D341Med (cell line): ENCODE measurements at regions not wholly inside any gene's neighbourhood (a gene's known extent, or its start where the extent isn't known, plus 50 kb on each side); places are given as distances from the start of the nearest gene placed in this dataset.

ENCODE experiments used
- DNase-seq: peaks from one replicate; pipeline ENCODE4 v3.0.0; 2012; ENCODE audit warnings: low spot score

DNA sequence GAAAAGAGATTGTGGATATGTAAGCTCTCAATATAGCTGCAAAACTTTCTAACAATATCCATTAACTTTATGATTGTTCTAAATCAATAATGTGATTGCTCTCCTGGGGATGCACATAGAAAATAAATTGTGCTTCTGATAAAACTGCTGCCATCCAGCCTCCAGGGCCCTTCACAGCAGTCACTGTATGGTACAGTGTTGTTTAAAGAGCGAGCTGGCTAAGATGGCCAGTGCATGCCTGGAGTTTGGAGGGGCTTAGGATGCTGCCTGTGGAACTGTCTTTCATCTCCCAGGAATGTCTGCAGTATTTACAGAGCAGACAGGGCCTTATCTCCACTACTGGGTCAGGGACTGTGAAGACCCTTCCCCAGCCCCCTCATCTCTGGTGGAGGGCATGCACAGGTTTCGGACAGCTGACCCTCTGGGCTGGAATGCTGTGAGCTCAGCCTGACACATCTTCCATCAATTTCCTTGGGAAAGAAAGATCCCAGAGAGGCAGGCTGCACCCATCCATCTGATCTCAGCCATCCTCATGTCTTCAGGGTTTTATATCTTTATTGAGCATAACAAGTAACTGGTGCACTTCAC lies 137.0 kb downstream of the PLPP3 start:
- DNase-seq = no peak

DNA sequence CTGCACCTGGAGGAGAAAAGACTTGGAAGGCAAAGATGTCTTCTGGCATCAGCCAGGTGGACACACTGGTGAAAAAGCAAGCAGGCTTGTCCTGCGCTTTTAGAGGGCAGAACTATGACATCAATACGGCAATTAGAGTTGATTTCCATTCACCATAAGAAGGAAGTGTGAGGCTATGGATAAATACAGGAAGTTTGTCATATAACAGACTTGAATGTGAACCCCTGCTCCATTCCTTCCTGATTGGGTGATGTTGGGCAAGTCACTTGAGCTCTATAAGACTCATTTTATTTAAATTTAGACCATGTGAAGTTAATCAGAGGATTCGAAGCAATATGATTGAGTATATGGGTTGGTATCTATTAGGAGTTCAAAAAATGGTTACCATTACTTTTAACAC lies 137.8 kb downstream of the PLPP3 start:
- DNase-seq = no peak

DNA sequence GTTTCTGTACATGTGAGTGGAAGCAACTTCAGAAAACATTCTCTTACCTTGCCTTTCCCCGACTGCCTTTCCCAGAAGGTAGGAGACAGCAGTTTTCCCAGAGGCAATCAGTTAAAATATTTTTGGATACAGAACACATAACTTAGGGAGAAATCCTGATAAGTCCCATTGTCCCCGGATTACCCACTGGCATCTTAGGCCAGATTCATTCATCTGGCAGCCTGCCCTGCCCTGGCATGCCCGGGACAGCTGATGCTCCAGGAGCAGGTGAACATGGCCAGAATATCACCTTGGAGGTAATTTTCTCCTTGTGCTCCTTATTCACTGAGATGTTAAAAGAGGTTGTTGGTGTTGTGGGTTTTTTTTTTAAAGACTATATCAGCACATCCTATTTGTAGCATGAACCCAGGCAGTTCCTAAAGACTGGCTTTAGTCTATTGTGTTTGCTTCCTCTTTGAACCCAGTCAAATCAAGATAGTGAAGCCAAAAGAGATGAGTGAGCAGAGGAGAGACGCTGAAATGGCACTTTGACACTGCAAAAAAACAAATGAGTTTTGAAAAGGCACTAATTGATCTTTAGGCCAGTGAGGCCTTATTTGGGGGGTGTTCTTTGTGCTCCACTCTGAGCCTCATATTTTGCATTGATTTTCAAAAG lies 139.6 kb downstream of the PLPP3 start:
- peak; percentile 37 for DNase-seq

DNA sequence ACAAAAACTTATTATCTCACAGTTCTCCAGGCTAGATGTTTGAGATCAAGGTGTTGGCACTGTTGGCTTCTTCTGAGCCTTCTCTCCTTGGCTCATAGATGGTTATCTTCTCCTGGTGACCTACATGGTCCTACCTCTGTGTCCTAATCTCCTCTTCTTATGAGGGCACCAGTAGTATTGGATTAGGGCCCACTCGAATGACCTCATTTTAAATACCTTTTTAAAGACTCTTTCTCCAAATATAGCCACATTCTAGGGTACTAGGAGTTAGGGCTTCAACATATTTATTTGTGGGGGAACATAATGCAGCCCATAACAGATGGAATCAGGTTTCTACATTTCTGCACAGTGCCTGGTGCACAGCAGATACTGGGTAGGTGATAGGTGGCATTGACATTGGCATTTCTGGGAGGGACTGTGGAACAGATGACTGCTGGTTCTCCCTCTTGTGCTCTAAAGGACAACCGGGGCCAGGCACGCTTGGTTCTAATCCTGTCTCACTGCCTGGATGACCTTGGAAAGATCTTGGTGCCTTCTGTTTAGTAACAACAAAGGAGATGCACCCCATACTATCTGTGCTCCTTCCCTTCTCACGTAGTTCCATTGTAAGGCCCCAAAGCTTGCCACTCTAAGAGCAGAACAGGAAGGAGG lies 140.3 kb downstream of the PLPP3 start:
- no peak for DNase-seq

DNA sequence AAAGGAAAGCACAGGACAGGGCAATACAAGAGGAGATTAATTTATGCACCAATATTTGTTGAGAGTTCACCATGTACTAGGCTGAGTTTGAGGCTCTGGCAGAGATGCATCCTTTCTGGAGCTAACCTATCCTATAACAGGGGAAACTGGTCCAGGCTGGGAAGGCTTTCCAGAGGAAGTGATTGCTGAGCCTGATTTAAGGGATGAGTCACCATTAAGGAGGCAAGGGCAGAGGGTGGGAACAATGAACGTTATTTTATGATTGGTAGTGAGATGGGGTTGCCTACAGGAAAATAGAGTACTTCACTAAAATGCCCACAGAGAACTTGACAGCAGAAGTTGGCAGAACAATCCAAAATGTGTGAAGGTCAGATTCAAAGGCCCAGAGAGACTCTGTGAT lies 141.4 kb downstream of the PLPP3 start:
- no peak for DNase-seq

DNA sequence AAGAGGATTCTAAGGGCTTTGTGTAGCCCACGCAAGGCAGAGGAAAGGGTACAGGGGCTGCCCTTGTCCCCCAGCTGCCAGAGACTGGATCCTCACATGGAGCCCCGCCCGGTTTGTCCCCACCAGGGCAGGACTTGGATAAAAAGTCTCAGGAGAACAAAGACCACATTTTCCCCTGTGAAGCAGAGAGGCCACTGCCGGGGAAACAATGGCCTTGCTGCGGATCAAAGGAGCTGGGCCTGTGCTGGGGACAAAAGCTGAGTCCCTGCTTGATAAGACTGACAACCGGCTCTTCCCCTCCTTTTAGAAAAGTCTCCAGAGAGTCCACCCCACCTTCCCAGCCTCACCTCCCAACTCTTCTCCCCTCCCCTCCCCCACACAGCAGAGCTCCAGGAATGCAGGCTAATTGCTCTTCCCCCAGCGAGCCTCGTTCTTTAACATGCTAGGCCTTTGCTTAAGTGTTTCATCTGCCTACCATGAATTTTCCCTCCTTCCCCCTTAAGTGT lies 142.4 kb downstream of the PLPP3 start:
- DNase-seq = no peak

DNA sequence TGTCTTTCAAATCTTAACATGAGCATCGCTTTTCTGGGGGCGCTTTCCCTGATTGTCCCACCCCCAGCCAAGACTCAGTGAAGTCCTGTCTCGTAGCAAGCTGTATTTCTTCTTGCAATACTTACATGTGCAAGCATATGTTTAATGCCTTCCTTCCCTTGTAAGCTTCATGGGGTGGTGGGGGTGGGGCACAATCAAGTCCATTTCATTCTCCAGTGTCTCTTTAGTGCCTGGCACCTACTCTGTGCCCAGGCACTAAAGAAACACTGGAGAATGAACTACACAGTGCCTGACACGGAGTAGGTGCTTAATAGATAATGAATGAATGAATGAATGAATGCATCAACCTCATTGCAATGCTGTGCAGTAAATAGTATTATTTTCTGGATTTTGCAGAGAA lies 143.1 kb downstream of the PLPP3 start:
- DNase-seq = no peak

DNA sequence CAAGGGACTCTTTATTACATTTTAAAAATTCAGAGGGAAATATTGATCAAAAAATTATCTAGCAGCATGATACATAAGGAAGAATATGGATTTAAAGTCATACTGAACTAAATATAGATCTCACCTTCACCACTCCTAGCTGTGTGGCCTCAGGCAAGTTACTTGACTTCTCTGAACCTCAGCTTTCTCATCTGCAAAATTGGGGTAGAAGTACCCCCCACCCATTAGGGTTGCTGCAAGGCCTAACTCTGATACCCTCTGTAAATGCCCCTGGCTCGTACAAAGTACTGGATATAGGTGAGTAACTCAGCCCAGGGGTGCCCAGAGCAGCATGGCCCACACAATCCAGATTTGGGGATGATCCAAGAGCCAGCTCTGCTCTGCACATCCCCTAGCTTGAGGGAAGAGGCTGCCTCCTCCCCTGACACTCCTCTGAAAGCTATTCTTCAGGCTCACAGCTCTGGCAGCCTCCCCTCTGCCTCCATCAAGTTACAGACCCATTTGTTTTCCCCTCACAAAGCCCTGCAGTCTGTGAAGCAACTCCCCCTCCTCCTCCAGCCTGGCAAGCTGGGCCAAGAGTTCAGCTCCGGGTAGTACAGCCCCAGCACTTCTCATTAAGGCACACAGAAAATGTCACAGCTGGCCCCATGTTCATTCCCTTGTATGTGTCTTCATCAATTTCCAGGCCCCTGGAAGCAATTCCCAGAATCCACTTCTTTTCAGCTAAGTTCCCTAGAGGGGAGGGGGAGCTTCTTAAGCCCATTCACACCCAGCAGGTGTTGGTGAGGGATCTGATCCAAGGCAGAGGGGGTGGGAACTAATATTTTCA lies 143.7 kb downstream of the PLPP3 start:
- peak; percentile 37 for DNase-seq

DNA sequence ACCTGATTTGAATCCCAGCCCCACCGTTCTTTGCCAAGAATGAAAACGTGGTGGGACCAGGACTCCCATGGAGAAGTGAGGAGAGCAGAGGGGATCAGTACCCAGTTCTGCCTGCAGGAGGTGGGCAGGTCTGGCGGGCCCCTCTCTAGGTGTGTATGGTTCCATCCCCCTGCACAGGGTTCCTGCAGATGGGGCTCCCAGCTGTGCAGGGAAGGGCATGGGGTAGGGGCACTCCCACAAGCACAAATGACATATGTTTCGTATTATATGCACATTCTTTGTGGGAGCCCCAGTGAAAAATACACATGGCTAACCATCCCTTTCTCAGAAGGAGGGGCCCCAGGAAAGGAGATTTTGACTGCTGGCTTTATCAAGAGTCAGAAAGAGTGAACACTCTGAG lies 144.6 kb downstream of the PLPP3 start:
- DNase-seq = no peak

DNA sequence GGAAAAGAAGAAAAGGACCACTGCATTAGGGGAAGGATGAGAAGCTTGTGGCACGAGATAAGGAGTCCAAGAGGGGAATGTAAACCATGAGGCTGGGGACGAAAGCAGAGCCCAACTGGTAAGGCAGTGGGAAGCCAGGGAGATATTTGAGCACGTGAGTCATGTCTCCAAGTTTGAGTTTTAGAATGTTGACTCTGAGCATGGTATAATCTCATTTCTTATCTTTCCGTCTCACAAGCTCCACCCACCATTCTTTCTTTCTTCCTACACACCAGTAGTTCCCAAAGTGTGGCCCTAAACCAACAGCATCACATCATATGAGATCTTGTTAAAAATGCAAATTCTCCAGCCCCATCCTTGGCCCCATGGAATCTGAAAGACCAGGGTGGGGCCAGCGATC lies 145.3 kb downstream of the PLPP3 start:
- no peak for DNase-seq

DNA sequence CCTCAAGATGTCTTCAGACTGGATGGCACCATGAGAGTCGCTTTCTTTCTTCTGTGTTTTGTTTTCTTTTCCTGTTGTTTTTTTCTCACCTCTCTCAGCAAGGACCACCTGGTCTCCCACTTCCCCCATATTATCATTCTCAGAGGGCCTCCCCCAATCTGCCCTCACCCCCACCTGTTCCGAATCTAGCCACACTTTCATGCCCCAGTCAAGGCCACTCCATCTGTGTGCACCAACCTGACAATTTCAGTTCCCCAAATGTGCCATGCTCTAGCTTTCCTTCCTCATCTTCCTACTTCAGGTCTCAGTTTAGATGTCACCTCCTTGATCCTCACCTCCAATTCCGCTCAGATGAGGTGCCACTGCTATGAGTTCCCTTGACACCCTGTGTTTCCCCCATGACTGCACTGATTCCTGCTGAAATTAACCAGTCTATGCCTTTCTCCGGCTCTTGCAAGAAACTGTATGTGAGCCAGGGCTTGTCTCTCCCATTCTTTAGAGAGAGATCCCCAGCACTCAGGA lies 146.2 kb downstream of the PLPP3 start:
- no peak for DNase-seq

DNA sequence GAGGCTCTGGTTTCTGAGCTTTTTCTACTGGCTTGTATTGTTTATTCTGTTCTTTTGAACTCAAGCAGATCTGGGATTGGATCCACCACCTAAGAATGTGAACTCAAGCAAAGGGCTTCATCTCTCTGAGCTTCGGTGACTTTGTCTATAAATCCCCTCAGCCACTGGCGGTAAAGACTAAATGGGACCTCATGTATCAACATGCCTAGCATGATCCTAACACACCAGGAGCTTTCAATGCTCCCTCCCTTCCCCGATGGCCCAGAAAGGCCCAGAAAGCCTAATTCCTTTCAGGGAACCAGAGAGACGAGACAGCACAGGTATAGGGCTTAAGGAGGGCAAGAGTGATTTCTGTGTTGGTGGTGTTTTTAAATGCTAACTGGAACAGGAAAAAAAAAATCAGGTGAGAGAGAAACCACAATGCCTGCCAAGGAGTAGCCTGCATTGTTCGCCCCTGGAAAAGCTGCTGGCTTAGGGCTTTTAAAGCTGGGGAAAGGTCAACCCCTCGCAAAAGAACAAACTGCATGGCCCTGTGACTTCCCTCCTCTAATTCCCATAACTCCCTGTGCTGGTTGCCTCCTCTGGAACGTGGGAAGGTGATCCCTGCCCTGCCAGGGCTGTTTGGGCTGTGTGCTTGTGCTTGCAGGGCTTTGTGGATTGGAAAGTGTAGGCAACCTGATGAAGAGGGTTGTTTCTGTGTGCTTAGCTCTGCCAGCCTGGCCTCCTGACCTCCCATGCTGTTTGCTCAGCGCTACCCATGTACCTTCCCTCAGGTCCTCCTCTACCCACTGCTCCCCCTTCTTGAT lies 147.0 kb downstream of the PLPP3 start:
- DNase-seq = no peak

DNA sequence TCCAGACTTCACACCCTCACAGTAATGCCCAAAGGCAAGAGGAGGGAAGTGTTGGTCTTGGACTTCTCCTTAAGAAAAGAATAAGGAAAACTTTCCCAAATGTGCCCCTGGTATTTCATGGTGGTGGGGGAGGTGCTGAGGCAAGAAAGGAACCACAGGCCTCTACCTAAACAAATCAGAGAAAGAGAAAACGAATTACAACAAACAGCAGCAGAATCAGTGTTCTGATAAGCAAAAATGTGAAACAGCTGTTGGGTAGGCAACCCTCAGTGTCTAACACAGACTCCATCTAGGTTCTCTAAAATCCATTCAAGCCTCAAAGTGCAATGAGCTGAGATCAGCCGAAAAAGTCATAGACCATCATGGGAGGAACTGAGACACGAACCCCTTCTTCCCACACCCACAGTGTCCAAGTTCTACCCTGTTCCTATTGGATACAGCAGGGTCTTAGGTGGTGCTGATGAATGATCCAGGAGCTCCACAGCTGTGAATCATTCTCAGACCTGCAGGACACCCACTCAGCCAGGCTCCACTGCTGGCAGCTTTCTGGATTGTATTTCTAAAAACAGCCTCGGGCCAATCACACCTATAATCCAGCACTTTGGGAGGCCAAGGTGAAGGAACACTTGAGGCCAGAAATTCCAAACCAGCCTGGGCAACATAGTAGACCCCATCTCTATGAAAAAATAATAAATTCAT lies 149.1 kb downstream of the PLPP3 start:
- DNase-seq = no peak

DNA sequence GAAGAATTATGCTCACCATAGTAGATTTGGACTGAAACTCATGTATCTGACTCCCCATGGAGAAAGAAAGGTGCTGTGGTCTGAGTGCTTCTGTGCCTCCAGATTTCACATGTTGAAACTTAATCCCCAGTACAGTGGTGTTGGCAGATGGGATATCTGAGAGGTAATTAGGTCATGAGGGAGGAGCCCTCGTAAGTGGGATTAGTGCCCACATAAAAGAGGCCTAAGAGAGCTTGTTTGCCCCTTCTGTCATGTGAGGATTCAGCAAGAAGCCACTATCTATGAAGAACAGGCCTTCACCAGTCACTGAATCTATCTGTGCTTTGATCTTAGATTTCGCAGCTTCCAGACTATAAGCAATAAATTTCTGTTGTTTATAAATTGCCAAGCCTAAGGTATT lies 150.1 kb downstream of the PLPP3 start:
- peak; percentile 46 for DNase-seq

DNA sequence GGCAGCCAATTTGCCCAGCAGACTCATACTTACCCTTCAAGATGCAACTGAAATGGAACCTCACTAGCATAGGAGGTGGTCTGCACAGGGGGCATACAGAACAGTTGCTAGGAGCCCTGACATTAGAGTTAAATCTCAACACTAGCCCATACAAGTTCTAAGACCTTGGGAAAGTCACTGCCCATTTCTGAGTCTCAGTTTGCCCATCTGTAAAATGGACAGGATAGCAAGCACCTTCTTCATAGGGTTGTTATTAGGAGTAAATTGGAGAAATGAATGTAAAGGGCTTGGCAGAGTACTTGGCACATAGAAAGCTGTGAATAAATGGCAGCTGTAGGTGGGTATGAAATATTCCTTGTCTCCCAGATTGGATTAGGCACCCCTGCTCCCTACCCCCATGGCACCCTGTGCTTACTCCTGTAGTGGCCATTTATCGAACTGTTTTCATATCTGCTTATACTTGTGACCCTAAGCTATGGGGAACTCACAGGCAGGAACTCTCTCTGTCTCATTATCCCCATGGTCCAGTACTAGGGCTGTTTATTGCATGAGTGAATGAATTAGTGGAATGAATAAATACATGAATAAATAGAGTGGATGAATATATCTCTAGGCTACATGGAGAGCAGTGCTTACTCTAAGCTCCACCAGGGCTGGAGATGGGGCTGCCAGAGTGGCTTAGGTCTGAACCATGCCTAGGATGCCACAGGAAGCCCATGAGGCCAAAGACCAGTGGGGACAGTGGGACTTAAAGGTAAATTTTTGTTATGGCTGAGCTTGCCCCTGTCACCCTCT lies 152.6 kb downstream of the PLPP3 start:
- DNase-seq = no peak

DNA sequence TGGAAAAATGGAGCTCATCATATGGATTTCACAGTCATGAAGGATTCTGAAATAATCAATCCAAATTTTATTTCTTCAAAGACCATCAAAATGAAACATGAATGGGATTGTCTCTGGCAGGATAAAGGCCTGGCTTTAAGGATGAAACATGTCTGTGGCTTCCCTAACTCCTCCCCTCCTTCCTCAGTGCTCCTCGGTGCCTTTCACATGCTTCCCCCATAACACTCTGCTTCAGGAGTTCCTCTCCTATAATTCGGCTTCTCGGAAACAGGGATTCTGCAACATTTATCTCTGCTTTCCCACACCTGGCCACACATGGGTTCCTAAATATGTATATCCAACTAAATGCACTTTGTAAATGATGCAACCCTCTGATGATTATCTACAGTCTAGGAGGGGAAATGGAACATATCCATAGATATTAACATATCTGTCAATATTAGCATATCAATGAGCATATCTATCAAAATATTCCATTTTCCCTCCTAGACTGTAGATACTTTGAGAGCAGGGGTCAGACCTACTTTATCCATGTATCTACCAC lies 153.8 kb downstream of the PLPP3 start:
- no peak for DNase-seq

DNA sequence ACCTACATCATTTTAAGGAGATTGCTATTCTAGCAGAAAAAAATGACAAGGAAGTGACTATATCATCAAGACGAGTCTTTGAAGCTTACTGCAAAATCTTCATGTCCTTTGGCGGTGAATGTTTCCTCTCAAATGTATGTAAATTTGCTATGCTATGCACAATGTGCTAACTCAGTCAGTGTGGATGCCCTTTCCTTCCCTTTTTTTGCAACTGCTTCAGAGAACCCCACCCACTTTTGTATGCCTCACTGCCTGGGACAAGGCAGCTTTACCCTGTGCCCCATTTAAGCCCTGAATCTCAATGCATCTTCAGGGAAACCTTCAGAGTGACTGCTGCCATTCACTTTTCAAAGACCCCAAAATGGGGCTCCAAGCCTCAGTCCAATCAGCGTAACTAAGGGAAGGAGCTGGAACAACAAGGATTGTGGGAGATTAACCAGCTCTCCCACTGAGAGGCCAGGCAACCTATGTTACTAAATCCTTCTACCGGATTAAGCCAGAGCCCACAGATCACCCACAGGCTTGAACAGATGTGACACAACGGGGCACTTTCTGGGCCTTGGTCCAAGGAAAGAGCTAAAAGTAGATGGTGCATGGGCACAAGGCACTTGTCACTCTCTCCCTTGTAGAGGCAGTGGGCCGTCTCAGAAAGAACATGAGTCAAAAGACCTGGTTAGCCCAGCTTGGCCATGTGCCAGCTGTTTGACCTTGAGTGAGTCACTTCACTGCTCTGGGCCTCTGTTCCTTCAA lies 154.4 kb downstream of the PLPP3 start:
- DNase-seq = peak; percentile 77

DNA sequence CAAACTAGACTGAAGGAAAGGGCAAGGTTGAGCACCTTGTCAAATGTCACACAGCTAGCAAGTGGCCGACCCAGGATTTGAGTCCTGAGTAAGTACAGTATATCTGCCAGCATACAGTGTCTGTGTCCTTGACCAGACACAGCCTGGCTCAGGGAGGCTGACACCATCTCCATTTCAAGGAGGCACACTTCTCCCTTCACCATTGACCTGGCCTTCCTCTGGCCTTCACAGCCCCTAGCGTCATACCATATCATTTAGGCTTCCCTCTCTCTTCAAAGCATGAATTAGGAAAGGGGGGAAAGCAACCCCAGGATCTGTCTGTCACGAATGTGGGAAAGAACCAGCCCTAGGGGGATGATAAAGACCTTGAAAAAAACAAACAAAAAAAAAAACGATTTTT lies 155.6 kb downstream of the PLPP3 start:
- DNase-seq = no peak

DNA sequence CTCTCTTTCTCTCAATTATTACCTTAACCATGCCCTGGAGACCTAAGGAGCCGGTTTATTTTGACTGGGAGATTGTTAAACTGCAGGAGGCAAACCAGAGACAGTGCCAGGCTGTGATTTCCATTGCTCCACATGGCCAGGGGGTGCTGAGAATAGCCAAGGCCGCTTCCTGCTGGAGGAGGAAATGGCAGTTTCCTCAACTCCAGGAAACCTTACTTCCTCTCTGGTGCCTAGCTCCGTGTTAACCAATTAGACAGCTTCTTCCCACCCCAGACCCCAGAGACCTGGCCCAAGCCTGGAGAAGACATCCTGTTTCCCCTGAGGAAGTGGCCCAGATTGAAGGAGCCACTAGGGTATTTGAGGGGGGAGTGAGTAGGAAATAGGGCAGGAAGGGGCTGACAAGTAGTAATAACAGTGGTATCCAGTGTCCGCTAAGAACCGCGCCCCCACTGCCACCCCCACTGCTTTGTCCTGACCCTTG lies 161.2 kb downstream of the PLPP3 start:
- DNase-seq = no peak
